Osteocyte (in vitro differentiated cells): ENCODE measurements at regions not wholly inside any gene's neighbourhood (a gene's known extent, or its start where the extent isn't known, plus 50 kb on each side); places are given as distances from the start of the nearest gene placed in this dataset.

Experiments
- DNase-seq: peaks from one replicate; pipeline ENCODE4 v3.0.0; 2021; ENCODE audit warnings: mixed read lengths; ENCODE audit not compliant: unreplicated experiment; ENCODE audit errors: extremely low spot score
- H3K27ac Mint-ChIP-seq: one replicate; pipeline ENCODE4 v1.8.0; 2021; ENCODE audit warnings: mild to moderate bottlenecking, mixed read lengths; ENCODE audit not compliant: unreplicated experiment
- H3K27me3 Mint-ChIP-seq: one replicate; pipeline ENCODE4 v1.8.0; 2021; ENCODE audit warnings: mixed read lengths; ENCODE audit not compliant: unreplicated experiment
- H3K36me3 Mint-ChIP-seq: one replicate; pipeline ENCODE4 v1.8.0; 2021; ENCODE audit warnings: mixed read lengths; ENCODE audit not compliant: unreplicated experiment
- H3K4me1 Mint-ChIP-seq: one replicate; pipeline ENCODE4 v1.8.0; 2021; ENCODE audit warnings: mixed read lengths; ENCODE audit not compliant: unreplicated experiment
- H3K4me3 Mint-ChIP-seq: one replicate; pipeline ENCODE4 v1.8.0; 2021; ENCODE audit warnings: mild to moderate bottlenecking, moderate library complexity, mixed read lengths; ENCODE audit not compliant: unreplicated experiment
- H3K9me3 Mint-ChIP-seq: one replicate; pipeline ENCODE4 v1.8.0; 2021; ENCODE audit warnings: mixed read lengths; ENCODE audit not compliant: unreplicated experiment
- CTCF ChIP-seq: fragments of 200-600 bp; sonication (generic); IDR thresholded peaks from 2 replicates; pipeline ENCODE4 v1.5.0; 2021; ENCODE audit warnings: antibody characterized with exemption, mild to moderate bottlenecking, moderate library complexity

- Mint-ChIP-seq H3K4me3 (no peak overlapping the region), H3K27ac (no peak overlapping the region), H3K27me3 (peaks cover 7% of the 10 kb centered on the region), H3K36me3 (no peaks in the 10 kb centered on the region), H3K4me1 (no peaks in the 10 kb centered on the region), H3K9me3 (no peaks in the 10 kb centered on the region)
- no peak for TF ChIP-seq CTCF
- DNase-seq = no peak
These were observed 70.3 kb upstream of the ADAMTS16 start for GRCh38 chr5:5069851-5070250.

- H3K9me3 Mint-ChIP-seq = no peaks in the 10 kb centered on the region
- no peak for TF ChIP-seq CTCF
- DNase-seq = no peak
- H3K4me1 Mint-ChIP-seq = no peaks in the 10 kb centered on the region
- no peak overlapping the region for H3K27ac Mint-ChIP-seq
- H3K4me3 Mint-ChIP-seq = no peak overlapping the region
- H3K27me3 Mint-ChIP-seq = peaks cover 7% of the 10 kb centered on the region
- H3K36me3 Mint-ChIP-seq = no peaks in the 10 kb centered on the region
These were observed 68.6 kb upstream of the ADAMTS16 start for GRCh38 chr5:5071554-5071953.

GRCh38 chr5:5077236-5077635 is 62.9 kb upstream of the ADAMTS16 start:
- Mint-ChIP-seq H3K9me3 (no peaks in the 10 kb centered on the region), H3K27me3 (peaks cover 4% of the 10 kb centered on the region), H3K27ac (no peak overlapping the region), H3K4me3 (no peak overlapping the region), H3K36me3 (no peaks in the 10 kb centered on the region), H3K4me1 (no peaks in the 10 kb centered on the region)
- no peak for TF ChIP-seq CTCF
- no peak for DNase-seq

GRCh38 chr5:5078009-5078897 is 61.9 kb upstream of the ADAMTS16 start:
- no peak overlapping the region for H3K27ac Mint-ChIP-seq
- no peaks in the 10 kb centered on the region for H3K36me3 Mint-ChIP-seq
- H3K4me3 Mint-ChIP-seq = no peak overlapping the region
- H3K4me1 Mint-ChIP-seq = no peaks in the 10 kb centered on the region
- H3K9me3 Mint-ChIP-seq = no peaks in the 10 kb centered on the region
- DNase-seq = no peak
- TF ChIP-seq CTCF = no peak
- H3K27me3 Mint-ChIP-seq = peaks cover 4% of the 10 kb centered on the region

- H3K27me3 Mint-ChIP-seq = peaks cover 4% of the 10 kb centered on the region
- H3K4me1 Mint-ChIP-seq = no peaks in the 10 kb centered on the region
- H3K27ac Mint-ChIP-seq = no peak overlapping the region
- TF ChIP-seq CTCF = no peak
- no peak for DNase-seq
- no peaks in the 10 kb centered on the region for H3K9me3 Mint-ChIP-seq
- no peaks in the 10 kb centered on the region for H3K36me3 Mint-ChIP-seq
- no peak overlapping the region for H3K4me3 Mint-ChIP-seq
These were observed 60.3 kb upstream of the ADAMTS16 start for GRCh38 chr5:5079876-5080275.
